Inflammatory macrophage treated with lipopolysaccharide for 4 hours (primary cell): ENCODE measurements at regions not wholly inside any gene's neighbourhood (a gene's known extent, or its start where the extent isn't known, plus 50 kb on each side); places are given as distances from the start of the nearest gene placed in this dataset.

Experiments
- DNase-seq: peaks from one replicate; pipeline ENCODE4 v3.0.0-alpha.2; 2020

DNA sequence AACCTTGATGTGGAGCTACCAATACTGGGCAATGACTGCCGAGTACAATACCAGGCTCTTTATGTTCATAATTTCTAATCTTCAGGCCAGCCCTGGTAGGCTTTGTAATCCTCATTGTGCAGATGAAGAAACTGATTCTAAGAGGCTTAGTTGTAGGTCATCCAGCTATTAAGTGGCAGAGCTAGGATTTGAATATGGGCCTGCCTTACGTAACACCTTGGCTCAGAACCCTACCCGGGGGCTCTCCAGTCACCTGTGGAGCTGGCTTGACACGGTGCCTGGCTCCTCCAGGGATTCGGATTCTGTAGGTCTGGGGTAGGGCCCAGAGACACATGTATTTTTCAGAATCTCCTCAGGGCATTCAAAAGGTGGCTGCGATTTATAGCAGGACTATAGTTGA, 515.5 kb downstream of the QKI start:
- no peak for DNase-seq

- no peak for DNase-seq
These were observed 515.0 kb downstream of the QKI start for GRCh38 chr6:163929538-163929937.

GRCh38 chr6:163926642-163927041, 512.1 kb downstream of the QKI start:
- DNase-seq, result no peak

DNA sequence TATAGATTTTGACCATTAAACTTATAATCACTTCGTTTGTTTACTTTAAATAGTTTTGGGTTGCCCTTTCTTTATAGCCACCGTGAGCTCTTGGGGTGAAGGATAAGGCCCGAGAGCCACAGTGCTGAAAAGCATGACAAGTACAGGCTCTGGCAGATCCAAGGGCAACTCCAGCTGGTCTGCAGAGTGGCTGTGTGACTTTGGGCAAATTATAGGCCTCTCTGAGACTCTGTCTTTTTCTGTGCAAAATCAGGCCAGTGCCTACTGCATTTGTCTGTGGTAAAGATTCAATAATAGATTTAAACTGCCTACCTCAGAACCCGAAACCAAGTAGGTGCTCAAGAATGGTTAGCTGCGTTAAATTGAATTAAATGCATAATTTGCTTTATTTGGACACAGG, 511.3 kb downstream of the QKI start:
- DNase-seq, result no peak

DNA sequence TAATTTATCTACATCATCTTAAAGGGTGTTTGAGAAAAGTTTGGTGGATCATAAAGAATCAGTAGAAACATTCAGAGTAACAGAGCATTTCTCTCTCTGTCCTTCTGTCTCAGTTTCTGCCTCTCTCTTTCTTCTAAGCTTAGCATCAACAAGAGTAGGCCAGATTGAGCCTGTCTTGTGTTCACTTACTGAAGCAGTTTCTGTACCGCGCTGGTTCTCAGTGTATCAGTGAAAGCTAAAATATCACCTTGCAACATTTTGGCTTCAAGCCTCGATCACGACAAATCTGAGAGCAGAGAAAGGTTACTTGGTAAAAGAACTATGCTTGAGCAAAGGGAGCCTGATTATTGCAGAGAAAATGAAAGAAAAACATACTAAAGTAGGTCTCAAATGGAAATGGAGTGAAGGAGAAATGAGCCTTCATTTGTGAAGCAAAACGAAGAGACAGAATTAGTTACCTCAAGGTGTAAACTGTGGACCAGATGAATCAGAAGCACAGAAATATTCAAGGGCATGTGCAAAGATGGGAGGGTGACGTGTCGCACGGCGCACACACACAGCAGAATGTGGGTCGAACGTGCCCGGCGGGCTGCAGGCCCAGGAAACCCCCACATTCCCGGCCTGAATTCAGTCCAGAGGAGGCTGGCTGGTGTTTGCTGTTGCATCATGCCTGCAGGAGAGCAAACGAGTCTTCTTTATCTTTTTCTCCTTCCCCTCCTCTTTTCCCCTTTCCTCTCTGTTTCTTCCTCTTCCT, 509.3 kb downstream of the QKI start:
- no peak for DNase-seq

- no peak for DNase-seq
These were observed 508.0 kb downstream of the QKI start for GRCh38 chr6:163922562-163922961.

DNA sequence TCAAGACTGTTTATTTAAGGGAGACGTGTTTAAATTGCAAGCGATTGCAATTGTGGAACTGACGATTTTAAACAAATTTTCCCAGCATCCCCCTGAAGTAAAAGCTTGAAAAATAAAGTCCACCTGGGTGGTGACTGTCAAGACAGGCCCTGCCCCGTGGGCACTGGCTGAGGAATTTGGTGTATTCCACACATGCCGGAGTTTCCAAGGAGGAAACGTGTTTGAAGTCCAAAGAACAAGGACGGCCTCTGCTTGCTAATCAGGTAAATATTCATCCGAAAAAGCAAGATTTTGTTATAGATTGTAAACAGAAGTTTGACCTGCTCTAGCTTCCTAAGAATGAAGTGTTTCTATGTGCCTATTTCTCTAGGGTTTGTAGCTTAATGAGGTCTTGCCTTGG, 505.1 kb downstream of the QKI start:
- DNase-seq, result no peak

GRCh38 chr6:163916315-163917081, 502.0 kb downstream of the QKI start:
- no peak for DNase-seq

- DNase-seq, result no peak
These were observed 500.6 kb downstream of the QKI start for GRCh38 chr6:163915131-163915530.

DNA sequence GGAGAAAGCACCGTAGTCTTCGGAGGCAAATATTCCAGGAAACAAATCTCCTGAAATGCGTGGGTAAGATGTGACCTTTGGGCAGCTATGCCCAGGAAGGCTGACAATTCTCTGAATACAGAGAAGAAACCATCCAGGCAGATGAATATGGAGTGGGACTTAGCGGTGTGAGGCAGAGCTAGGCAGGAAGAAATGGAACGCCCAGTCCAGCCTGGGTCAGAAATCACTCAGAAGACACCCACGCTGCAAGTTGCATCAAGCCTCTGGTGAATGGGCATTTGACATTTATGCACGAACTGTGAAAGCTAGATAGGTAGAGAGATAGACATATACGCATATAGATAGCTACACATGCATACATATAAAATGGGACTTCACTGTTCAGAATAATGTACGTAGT, 498.5 kb downstream of the QKI start:
- DNase-seq, result no peak

DNA sequence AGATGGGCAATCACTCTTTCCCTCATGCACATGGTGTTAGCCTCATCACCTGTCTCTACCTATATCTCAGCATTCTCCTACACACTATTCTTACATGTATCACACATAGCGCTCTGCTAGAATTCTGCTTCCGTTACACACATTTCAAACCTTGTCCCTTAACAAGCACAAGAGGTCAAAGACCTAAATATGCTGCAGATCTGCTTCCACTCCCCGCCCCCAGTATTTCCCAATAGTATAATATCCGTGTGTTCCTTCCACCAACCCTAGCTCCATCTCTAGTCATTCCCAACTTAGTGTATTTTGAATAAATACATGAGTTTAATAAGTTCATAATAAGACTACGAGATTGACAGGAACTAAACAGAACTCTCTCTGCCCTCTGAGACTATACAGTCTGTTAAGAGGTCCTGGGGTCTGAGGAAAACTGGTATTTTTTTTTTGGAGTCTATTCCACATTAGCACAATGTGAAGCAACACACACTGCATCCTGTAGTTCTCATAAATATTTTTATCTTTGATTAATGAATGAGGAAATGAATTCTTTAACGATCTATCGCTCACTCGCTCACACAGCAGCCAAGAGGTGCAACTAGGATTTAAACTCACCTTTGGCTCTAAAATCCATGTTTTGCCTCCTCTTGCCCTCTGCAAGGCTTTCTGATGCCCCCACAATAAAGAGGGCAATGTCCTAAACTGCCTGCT, 491.6 kb downstream of the QKI start:
- DNase-seq, result no peak

DNA sequence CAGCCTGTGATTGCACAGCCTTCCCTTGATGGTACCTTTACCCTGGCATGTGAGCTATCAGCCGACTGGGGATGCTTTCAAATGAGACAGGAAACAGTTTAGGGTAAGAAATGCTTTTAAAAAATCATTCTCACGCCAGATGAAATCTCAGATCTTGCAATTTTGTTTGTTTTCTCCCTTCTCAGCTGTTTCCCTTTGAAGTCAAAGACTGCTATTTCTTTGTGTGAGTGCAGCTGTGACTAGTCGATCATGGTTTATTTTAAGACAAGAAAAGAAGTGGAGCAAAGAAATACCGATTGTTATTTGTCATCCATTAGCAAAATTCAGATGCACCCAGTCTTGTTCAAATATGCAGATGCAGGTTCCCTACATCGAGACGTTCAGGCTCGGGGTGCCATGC, 489.7 kb downstream of the QKI start:
- DNase-seq, result no peak

- DNase-seq, result no peak
These were observed 489.0 kb downstream of the QKI start for GRCh38 chr6:163903541-163903940.

DNA sequence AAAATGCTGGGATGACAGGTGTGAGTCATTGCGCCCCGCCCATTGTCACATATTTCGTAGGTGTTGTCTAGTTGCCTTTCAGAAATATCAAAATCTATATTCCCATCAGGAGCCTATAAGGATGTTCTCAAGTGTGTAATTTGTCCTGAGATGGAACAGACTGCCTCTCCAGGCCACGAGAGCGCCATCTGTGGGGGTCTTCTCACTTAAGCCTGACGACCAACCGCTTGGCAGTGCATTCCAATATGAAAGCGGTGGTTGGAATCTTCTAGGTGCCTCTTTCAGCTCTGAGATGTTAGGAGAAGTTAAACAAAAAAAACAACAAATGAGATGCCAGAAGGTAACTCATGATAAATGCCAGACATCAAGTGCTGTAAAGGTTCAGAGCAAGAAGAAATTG, 488.5 kb downstream of the QKI start:
- no peak for DNase-seq

GRCh38 chr6:163901681-163902080, 487.2 kb downstream of the QKI start:
- DNase-seq, result no peak

- DNase-seq, result no peak
These were observed 486.1 kb downstream of the QKI start for GRCh38 chr6:163900570-163900969.

DNA sequence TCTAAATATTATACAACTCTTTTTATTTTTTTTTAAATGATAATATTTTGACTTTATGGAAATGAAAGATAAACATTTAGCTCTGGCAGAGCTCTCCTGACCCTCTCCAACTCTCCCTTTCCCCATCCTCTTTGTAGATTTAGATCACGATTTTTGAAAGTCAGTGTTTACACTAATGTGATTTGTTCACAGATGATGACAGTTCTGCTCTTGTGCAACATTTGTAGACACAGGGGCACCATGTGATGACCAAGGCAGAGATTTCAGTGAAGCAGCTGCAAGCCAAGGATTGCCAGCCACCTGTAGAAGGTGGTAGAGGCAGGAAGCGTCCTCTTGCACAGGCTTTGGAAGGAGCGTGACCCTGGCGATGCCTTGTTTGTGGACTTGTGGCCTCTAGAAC, 483.2 kb downstream of the QKI start:
- no peak for DNase-seq

- no peak for DNase-seq
These were observed 482.5 kb downstream of the QKI start for GRCh38 chr6:163897030-163897429.

DNA sequence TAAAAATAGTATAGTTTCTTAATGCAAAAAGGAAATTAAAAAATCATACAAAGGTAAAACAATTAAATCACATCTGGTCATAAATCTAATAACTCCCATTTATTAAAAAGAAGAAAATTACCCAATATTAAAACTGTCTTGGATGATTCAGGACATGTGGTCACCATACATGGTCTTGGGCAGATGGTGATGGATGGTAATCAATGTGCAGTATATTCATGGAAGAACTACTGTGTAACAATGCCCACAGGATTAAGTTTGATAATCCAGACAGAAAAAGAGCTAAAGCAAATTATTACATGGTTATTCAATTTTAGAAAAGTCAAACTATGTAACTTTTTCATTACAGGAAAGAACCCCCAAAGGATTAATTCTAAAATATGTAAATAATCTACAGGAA, 480.6 kb downstream of the QKI start:
- no peak for DNase-seq

DNA sequence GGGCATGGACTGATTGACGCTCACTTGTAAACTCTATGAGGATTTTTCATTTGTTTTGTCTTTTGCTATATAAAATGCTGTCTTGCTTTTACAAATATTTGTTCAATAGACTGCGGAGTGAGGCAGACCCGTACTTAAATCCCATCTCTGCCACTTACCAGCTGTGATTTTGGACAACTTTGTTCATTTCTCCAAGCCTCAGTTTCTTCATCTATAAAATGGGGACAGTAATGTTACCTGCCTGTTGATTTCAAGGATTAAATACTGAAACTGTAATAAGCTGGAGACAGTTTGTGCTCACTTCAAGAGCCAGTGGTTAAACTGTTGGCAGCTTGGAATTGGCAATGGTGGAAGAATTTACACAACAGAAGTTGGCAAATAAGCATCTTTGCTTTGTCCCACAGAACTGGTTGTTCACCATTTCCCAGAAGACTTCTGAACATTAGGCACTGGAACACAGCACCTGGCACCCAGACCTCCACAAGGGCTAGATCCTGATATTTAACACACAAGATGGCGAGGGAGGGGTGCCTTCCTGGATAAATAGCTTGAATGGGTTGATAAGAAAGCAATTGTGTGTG, 479.2 kb downstream of the QKI start:
- DNase-seq, result no peak

- no peak for DNase-seq
These were observed 478.5 kb downstream of the QKI start for GRCh38 chr6:163892824-163893561.

- DNase-seq, result no peak
These were observed 475.5 kb downstream of the QKI start for GRCh38 chr6:163889904-163890514.
